Fibroblast of lung (primary cell): ENCODE measurements at regions not wholly inside any gene's neighbourhood (a gene's known extent, or its start where the extent isn't known, plus 50 kb on each side); places are given as distances from the start of the nearest gene placed in this dataset.

ENCODE experiments used
- DNase-seq, 2 donors: peaks; one replicate each; pipeline versions ENCODE4 v3.0.0 to v3.0.0-alpha.2; 2010; ENCODE audit warnings: low read depth in 2 of 2
- H2AFZ ChIP-seq: 2 replicates; pipeline ENCODE4 v1.5.1; 2012; ENCODE audit warnings: low read length, control low read depth, inconsistent platforms
- H3K27ac ChIP-seq: 2 replicates; pipeline ENCODE4 v1.5.1; 2011; ENCODE audit warnings: low read length, control low read depth; ENCODE audit not compliant: insufficient read depth
- H3K27me3 ChIP-seq: 2 replicates; pipeline ENCODE4 v1.5.1; 2011; ENCODE audit warnings: mild to moderate bottlenecking, low read length; ENCODE audit not compliant: control insufficient read depth, insufficient read depth
- H3K36me3 ChIP-seq: 2 replicates; pipeline ENCODE4 v1.5.1; 2011; ENCODE audit warnings: low read length; ENCODE audit not compliant: control insufficient read depth, insufficient read depth
- H3K4me1 ChIP-seq: 2 replicates; pipeline ENCODE4 v1.5.1; 2011; ENCODE audit warnings: low read length; ENCODE audit not compliant: control insufficient read depth, insufficient read depth; ENCODE audit errors: extremely low read depth
- H3K4me2 ChIP-seq: 2 replicates; pipeline ENCODE4 v1.5.1; 2011; ENCODE audit warnings: low read length, control low read depth; ENCODE audit not compliant: insufficient read depth; ENCODE audit errors: extremely low read depth
- H3K4me3 ChIP-seq, 4 experiments: fragments of 200-600 bp in 1 of 4; sonication (generic) in 1 of 4; replicated peaks in 1 of 4; 2 replicates each; pipeline ENCODE4 v1.5.1; 2011 to 2016; ENCODE audit warnings: low read length in 4 of 4, low read depth in 3 of 4, mild to moderate bottlenecking in 3 of 4, control low read depth in 2 of 4, inconsistent platforms in 1 of 4, mixed read lengths in 1 of 4; ENCODE audit not compliant: insufficient read depth in 1 of 4; ENCODE audit errors: control extremely low read depth in 1 of 4
- H3K79me2 ChIP-seq: 2 replicates; pipeline ENCODE4 v1.5.1; 2012; ENCODE audit warnings: mild to moderate bottlenecking, low read length, inconsistent platforms; ENCODE audit not compliant: control insufficient read depth, insufficient read depth
- H3K9ac ChIP-seq: 2 replicates; pipeline ENCODE4 v1.5.1; 2011; ENCODE audit warnings: mild to moderate bottlenecking, low read length, control low read depth; ENCODE audit not compliant: insufficient read depth
- H3K9me3 ChIP-seq: 2 replicates; pipeline ENCODE4 v1.5.1; 2012; ENCODE audit warnings: low read depth, low read length; ENCODE audit not compliant: control insufficient read depth, insufficient read depth
- H4K20me1 ChIP-seq: 2 replicates; pipeline ENCODE4 v1.5.1; 2011; ENCODE audit warnings: low read length; ENCODE audit not compliant: control insufficient read depth, insufficient read depth; ENCODE audit errors: extremely low read depth
- CTCF ChIP-seq, 2 donors: IDR thresholded peaks in 1 of 2; conservative IDR thresholded peaks in 1 of 2; 1 replicate in 1 of 2; 2 replicates in 1 of 2; pipeline ENCODE4 v1.5.1; 2011 to 2012; ENCODE audit warnings: low read length in 2 of 2, control low read depth in 1 of 2, inconsistent platforms in 1 of 2, low read depth in 1 of 2, mild to moderate bottlenecking in 1 of 2
- EZH2 ChIP-seq: IDR thresholded peaks from 2 replicates; pipeline ENCODE4 v1.5.1; 2012; ENCODE audit warnings: low read length, control low read depth, mild to moderate bottlenecking; ENCODE audit errors: missing control alignments

GRCh38 chr3:18758047-18758704, 333.0 kb upstream of the SATB1 start:
- no peak overlapping the region for H3K4me2 ChIP-seq
- H3K9me3 ChIP-seq = no peaks in the 10 kb centered on the region
- no peaks in the 10 kb centered on the region for H3K36me3 ChIP-seq
- H3K79me2 ChIP-seq = no peaks in the 10 kb centered on the region
- no peaks in the 10 kb centered on the region for H3K4me1 ChIP-seq
- H3K27ac ChIP-seq = no peak overlapping the region
- no peak for TF ChIP-seq EZH2
- peak in 1 of 2 donors; percentile 13 for TF ChIP-seq CTCF (conservative IDR thresholded peaks at IDR 0.05 in 1 of 2, IDR thresholded peaks at IDR 0.05 in 1 of 2; ENCODE audit: low read depth in 1 of 2, low read length in 2 of 2)
- no peaks in the 10 kb centered on the region for H3K27me3 ChIP-seq
- H3K4me3 ChIP-seq = no peak overlapping the region
- no peaks in the 10 kb centered on the region for H4K20me1 ChIP-seq
- no peak overlapping the region for H2AFZ ChIP-seq
- peak in 1 of 2 donors; percentile 8 for DNase-seq
- H3K9ac ChIP-seq = no peak overlapping the region

- no peak overlapping the region for H3K9ac ChIP-seq
These were observed 332.3 kb upstream of the SATB1 start for GRCh38 chr3:18757476-18757875.

GRCh38 chr3:18752273-18752934, 327.3 kb upstream of the SATB1 start:
- Histone ChIP-seq H3K9me3 (no peaks in the 10 kb centered on the region), H3K79me2 (no peaks in the 10 kb centered on the region), H4K20me1 (no peaks in the 10 kb centered on the region), H3K4me3 (no peak overlapping the region), H3K27me3 (no peaks in the 10 kb centered on the region), H3K9ac (no peak overlapping the region), H2AFZ (no peak overlapping the region), H3K36me3 (no peaks in the 10 kb centered on the region), H3K4me2 (no peak overlapping the region), H3K4me1 (no peaks in the 10 kb centered on the region), H3K27ac (no peak overlapping the region)
- TF ChIP-seq EZH2 (no peak), CTCF (conservative IDR thresholded peaks at IDR 0.05 in 1 of 2, IDR thresholded peaks at IDR 0.05 in 1 of 2; ENCODE audit: low read depth in 1 of 2, low read length in 2 of 2) (no peak)
- DNase-seq = no peak

More at GRCh38 chr3:18757476-18757875, 332.3 kb upstream of the SATB1 start:
- H2AFZ ChIP-seq = no peak overlapping the region
- no peak overlapping the region for H3K4me3 ChIP-seq
- no peak for TF ChIP-seq CTCF (conservative IDR thresholded peaks at IDR 0.05 in 1 of 2, IDR thresholded peaks at IDR 0.05 in 1 of 2; ENCODE audit: low read depth in 1 of 2, low read length in 2 of 2)
- no peak for TF ChIP-seq EZH2
- H4K20me1 ChIP-seq = no peaks in the 10 kb centered on the region
- no peaks in the 10 kb centered on the region for H3K9me3 ChIP-seq
- no peaks in the 10 kb centered on the region for H3K27me3 ChIP-seq
- H3K79me2 ChIP-seq = no peaks in the 10 kb centered on the region
- no peaks in the 10 kb centered on the region for H3K4me1 ChIP-seq
- no peak overlapping the region for H3K4me2 ChIP-seq
- H3K36me3 ChIP-seq = no peaks in the 10 kb centered on the region
- no peak overlapping the region for H3K27ac ChIP-seq
- no peak for DNase-seq
